OCI-LY1 (cell line): ENCODE measurements at regions not wholly inside any gene's neighbourhood (a gene's known extent, or its start where the extent isn't known, plus 50 kb on each side); places are given as distances from the start of the nearest gene placed in this dataset.

Experiments used
- H2AFZ ChIP-seq: fragments of 200-600 bp; sonication (generic), shearing (Covaris generic); 2 replicates; pipeline ENCODE4 v1.6.0; 2014; ENCODE audit warnings: antibody characterized with exemption, mild to moderate bottlenecking, low read length
- H3F3A ChIP-seq: fragments of 200-600 bp; sonication (generic), shearing (Covaris generic); 2 replicates; pipeline ENCODE4 v1.6.0; 2014; ENCODE audit warnings: mild to moderate bottlenecking, antibody characterized with exemption, low read length, moderate library complexity; ENCODE audit not compliant: insufficient read depth
- H3K27ac ChIP-seq: fragments of 200-600 bp; sonication (generic); 2 replicates; pipeline ENCODE4 v1.5.1; 2014; ENCODE audit warnings: low read length, mixed run types, mild to moderate bottlenecking, low read depth; ENCODE audit not compliant: poor library complexity, severe bottlenecking
- H3K27me3 ChIP-seq: fragments of 200-600 bp; sonication (generic); 2 replicates; pipeline ENCODE4 v1.6.0; 2014; ENCODE audit warnings: antibody characterized with exemption, mild to moderate bottlenecking, low read length, moderate library complexity; ENCODE audit not compliant: insufficient read depth
- H3K36me3 ChIP-seq: fragments of 200-600 bp; sonication (generic); 2 replicates; pipeline ENCODE4 v1.6.1; 2014; ENCODE audit warnings: mild to moderate bottlenecking, antibody characterized with exemption, low read length, moderate library complexity, mixed read lengths; ENCODE audit not compliant: insufficient read depth
- H3K4me1 ChIP-seq: fragments of 200-600 bp; sonication (generic); 2 replicates; pipeline ENCODE4 v1.5.1; 2014; ENCODE audit warnings: mild to moderate bottlenecking, low read length, moderate library complexity; ENCODE audit not compliant: insufficient read depth, severe bottlenecking
- H3K4me2 ChIP-seq: fragments of 200-600 bp; sonication (generic), shearing (Covaris generic); 2 replicates; pipeline ENCODE4 v1.6.1; 2014; ENCODE audit warnings: low read length
- H3K4me3 ChIP-seq: fragments of 200-600 bp; sonication (generic); 2 replicates; pipeline ENCODE4 v1.5.1; 2014; ENCODE audit warnings: low read length, low read depth, mild to moderate bottlenecking, mixed read lengths; ENCODE audit not compliant: poor library complexity, severe bottlenecking
- H3K79me2 ChIP-seq: fragments of 200-600 bp; shearing (Covaris generic); 2 replicates; pipeline ENCODE4 v1.6.1; 2016; ENCODE audit warnings: mixed run types, low read length, mixed read lengths; ENCODE audit not compliant: insufficient read depth
- H3K9ac ChIP-seq: fragments of 200-600 bp; sonication (generic), shearing (Covaris generic); 2 replicates; pipeline ENCODE4 v1.6.1; 2014; ENCODE audit warnings: mild to moderate bottlenecking, low read length, mixed read lengths
- H3K9me2 ChIP-seq: fragments of 200-600 bp; sonication (generic), shearing (Covaris generic); 2 replicates; pipeline ENCODE4 v1.6.1; 2014; ENCODE audit warnings: low read depth, mild to moderate bottlenecking, low read length, mixed read lengths
- H3K9me3 ChIP-seq: fragments of 200-600 bp; shearing (Covaris generic); 2 replicates; pipeline ENCODE4 v1.6.1; 2014; ENCODE audit warnings: low read length, mixed read lengths
- H4K20me1 ChIP-seq: fragments of 200-600 bp; sonication (generic), shearing (Covaris generic); 2 replicates; pipeline ENCODE4 v1.6.0; 2016; ENCODE audit warnings: mild to moderate bottlenecking, low read length; ENCODE audit not compliant: insufficient read depth
- EZH2 ChIP-seq: fragments of 200-600 bp; sonication (generic), shearing (Covaris generic); IDR thresholded peaks from 2 replicates; pipeline ENCODE4 v1.8.0; 2017; ENCODE audit warnings: borderline replicate concordance, mixed run types, mild to moderate bottlenecking, antibody characterized with exemption, low read length, moderate library complexity, mixed read lengths
- TF ChIP-seq, protein P1 (sequence below): fragments of 200-600 bp; sonication (generic), shearing (Covaris generic); IDR thresholded peaks from 2 replicates; pipeline ENCODE4 v1.5.1; 2017; ENCODE audit warnings: mild to moderate bottlenecking, antibody characterized with exemption, low read length, moderate library complexity, mixed read lengths

DNA sequence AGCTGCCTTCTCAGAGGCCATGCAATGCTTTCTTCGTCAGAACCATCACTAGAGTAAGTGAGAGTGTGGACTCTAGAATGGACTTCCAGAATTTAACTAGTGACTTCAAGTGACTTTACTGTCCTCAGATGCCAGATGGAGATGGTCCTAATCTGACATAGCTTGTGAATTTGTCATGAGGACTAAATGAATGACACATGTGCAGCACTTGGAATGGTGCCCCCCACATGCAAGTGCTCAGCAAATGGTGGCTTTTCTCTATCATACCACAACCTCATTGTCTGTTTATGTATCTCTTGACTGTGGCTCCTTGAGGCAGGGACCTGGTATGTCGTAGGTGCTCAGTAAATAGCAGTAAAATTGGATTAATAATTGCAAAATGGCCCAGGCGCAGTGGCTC is 91.6 kb upstream of the STX18 start:
- Histone ChIP-seq H3K36me3 (no peaks in the 10 kb centered on the region), H3K79me2 (no peaks in the 10 kb centered on the region), H3F3A (no peaks in the 10 kb centered on the region), H3K4me3 (no peak overlapping the region), H4K20me1 (no peaks in the 10 kb centered on the region), H3K27ac (no peak overlapping the region), H3K27me3 (no peaks in the 10 kb centered on the region), H3K4me2 (no peak overlapping the region), H3K9me2 (no peaks in the 10 kb centered on the region), H3K9me3 (no peaks in the 10 kb centered on the region), H3K4me1 (no peaks in the 10 kb centered on the region), H3K9ac (no peak overlapping the region), H2AFZ (no peak overlapping the region)
- TF ChIP-seq, protein P1, sequence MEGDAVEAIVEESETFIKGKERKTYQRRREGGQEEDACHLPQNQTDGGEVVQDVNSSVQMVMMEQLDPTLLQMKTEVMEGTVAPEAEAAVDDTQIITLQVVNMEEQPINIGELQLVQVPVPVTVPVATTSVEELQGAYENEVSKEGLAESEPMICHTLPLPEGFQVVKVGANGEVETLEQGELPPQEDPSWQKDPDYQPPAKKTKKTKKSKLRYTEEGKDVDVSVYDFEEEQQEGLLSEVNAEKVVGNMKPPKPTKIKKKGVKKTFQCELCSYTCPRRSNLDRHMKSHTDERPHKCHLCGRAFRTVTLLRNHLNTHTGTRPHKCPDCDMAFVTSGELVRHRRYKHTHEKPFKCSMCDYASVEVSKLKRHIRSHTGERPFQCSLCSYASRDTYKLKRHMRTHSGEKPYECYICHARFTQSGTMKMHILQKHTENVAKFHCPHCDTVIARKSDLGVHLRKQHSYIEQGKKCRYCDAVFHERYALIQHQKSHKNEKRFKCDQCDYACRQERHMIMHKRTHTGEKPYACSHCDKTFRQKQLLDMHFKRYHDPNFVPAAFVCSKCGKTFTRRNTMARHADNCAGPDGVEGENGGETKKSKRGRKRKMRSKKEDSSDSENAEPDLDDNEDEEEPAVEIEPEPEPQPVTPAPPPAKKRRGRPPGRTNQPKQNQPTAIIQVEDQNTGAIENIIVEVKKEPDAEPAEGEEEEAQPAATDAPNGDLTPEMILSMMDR = no peak
- no peak for TF ChIP-seq EZH2

DNA sequence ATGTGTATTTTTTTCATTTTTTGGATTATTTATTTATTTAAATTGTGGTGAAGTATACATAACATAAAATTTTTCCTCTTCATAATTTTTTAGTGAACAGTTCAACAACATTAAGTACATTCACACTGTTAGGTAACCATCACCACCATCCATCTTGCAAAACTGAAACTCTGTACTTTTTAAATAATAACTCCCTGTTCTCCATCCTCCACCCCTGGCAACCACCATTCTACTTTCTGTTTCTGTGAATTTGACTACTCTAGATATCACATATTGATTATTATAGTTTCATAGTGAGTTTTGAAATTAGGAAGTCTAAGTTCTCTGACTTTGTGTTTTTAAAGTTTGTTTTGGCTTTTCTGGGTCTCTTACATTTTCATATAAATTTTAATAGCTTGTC is 89.3 kb upstream of the STX18 start:
- Histone ChIP-seq H3F3A (no peaks in the 10 kb centered on the region), H3K27ac (no peak overlapping the region), H3K9me2 (no peaks in the 10 kb centered on the region), H3K4me3 (no peak overlapping the region), H3K79me2 (no peaks in the 10 kb centered on the region), H2AFZ (no peak overlapping the region), H3K27me3 (no peaks in the 10 kb centered on the region), H3K9me3 (no peaks in the 10 kb centered on the region), H3K36me3 (no peaks in the 10 kb centered on the region), H3K4me2 (no peak overlapping the region), H3K9ac (no peak overlapping the region), H3K4me1 (no peaks in the 10 kb centered on the region), H4K20me1 (no peaks in the 10 kb centered on the region)
- TF ChIP-seq EZH2 = no peak
- TF ChIP-seq, protein P1 = no peak

- H3F3A ChIP-seq = no peaks in the 10 kb centered on the region
- H3K36me3 ChIP-seq = no peaks in the 10 kb centered on the region
- no peaks in the 10 kb centered on the region for H3K79me2 ChIP-seq
- H3K9me3 ChIP-seq = no peaks in the 10 kb centered on the region
- H3K9ac ChIP-seq = no peak overlapping the region
- H2AFZ ChIP-seq = no peak overlapping the region
- no peak for TF ChIP-seq EZH2
- TF ChIP-seq, protein P1 = no peak
- no peaks in the 10 kb centered on the region for H3K9me2 ChIP-seq
- no peaks in the 10 kb centered on the region for H3K4me1 ChIP-seq
- no peak overlapping the region for H3K4me2 ChIP-seq
- no peaks in the 10 kb centered on the region for H3K27me3 ChIP-seq
- H4K20me1 ChIP-seq = no peaks in the 10 kb centered on the region
- no peak overlapping the region for H3K27ac ChIP-seq
- H3K4me3 ChIP-seq = no peak overlapping the region
These were observed 86.1 kb upstream of the STX18 start for GRCh38 chr4:4627906-4628305.
